CD4-positive, alpha-beta T cell treated with Interleukin-15 for 4 hours (primary cell): ENCODE measurements at regions not wholly inside any gene's neighbourhood (a gene's known extent, or its start where the extent isn't known, plus 50 kb on each side); places are given as distances from the start of the nearest gene placed in this dataset.
"Not testable (repeated sequence)": the region's sequence is repeated elsewhere in the genome, so short reads cannot be mapped to it uniquely, and the experiment has no call there.

Experiments used
- DNase-seq: peaks from one replicate; pipeline ENCODE4 v3.0.0-alpha.2; 2020; ENCODE audit warnings: low spot score

DNA sequence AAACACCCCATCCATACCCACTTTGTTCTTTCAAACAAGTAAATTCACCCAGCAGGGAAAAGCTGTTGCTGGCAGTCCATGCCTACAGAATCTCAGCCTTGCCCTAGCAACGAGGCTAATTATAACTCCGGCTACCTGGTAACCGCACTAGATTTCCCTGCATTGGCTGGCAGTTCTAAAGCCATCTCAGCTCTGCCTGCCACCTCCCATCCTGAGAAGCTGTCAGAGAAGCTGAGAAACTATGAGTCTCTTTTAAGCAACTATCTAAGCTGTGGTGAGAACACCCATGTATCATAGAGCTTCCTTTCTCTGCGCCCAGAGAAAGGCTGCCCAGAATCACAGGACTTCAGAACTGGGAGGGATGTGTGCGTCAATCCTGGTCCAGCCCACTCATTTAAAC is 126.5 kb upstream of the NBPF9 start:
- DNase-seq, result not testable (repeated sequence)

DNA sequence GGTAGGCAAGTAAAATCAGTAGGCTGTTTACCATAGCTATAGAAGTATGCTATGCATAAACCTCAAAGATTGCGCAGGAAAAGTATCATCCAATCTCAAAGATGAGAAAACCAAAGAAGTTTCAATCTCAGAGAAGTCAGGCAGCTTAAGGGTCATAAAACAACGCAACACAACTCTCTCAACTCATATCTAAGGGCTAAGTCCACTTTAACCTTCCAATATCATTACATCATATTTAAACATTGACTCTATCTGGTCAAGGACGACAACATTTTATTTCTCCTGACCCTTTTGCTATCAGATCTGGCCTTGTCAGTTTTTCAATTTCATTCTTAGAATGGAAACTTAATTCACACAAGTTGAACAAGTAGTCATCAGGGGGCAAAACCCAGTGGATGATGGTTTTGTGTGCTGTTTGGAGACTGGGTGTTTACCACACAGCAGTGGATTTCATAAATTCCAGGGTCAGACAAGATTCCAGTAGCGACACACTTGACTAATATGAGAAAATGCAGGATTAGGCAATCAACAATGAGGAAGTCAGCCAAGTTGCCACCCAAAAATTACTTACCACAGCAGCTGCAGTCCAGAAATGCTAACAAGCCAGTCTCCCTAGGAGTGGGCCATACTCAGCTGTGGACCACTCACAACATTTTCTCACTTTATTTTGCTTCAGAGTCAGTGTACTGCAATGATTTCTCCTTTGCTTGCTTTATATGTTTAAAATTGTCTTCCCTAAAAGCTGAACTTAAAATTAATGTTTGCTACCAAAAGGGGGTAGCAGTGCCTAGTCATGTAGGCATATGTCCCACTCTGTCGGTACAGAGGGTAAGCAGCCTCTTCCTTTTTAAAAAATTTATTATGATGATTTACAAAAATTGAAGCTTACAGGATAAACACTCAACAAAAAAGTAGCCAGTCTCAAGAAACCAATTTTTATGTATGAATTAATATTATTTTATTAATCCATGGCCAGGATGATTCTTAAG is 131.9 kb upstream of the NBPF9 start:
- DNase-seq, result not testable (repeated sequence)

DNA sequence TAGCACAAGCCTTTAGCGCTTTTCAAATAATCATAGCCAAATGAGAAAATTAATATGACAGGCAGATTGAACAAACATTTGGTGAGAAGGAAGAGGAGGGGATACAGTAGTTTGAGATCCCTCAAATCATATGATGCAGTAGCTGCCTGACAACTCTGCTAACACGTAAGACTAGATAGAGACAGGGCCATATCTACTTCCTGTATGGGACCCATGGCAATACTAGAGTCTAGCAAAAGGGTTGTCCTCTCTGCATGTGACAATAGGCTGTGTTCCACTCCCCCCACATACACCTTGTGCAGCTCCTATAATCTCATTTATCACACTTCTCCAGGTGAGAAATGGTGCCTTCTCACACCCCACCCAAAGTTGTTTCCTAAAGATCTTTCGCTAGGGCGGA is 134.2 kb upstream of the NBPF9 start:
- DNase-seq, result not testable (repeated sequence)

DNA sequence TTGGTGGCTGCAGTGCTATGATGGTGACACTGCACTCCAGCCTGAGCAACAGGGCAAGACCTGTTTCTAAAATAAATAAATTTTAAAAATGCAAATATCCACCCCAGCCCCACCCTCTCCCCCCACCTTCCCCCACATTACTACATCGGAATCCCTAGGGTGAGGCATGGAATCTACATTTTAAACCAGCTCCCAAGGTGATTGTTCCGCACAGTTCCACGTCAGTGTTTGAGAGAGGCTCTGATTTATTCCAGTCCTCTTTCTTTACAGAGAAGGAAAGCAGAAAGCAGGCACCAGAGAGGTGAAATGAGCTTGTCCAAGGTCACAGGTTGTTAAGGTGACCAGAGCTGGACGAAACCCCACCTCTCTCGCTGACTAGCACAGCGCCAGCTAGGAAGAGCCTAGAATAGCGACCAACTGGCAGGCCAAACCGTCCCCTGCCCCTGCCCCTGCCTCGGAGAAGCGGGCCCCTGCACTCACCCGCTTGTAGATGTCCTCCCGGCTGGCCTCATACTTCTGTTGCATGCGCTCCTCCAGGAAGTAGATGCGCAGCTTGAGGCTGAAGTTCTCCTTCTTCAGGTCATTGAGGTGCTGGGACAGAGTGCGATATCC is 136.7 kb upstream of the NBPF9 start:
- not testable (repeated sequence) for DNase-seq

DNA sequence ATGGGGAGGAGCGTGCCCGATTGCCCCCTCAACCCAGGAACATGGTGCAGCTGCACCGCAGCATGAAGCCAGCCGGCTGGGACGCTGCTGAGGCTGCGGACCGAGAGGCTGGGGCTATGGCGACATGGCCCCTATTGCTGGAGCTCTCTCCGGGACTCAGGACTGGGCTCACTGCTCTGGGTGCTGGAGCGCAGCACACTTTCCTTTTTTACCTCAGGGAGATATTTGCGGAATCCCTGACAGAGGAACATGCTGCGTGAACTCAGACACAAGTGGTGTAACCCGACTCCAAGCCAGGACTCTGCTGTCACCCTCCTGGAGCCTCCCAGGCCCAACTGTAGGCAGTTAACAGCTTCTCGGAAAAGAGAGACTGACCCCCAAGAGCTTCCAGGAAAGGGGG is 137.2 kb upstream of the NBPF9 start:
- not testable (repeated sequence) for DNase-seq

DNA sequence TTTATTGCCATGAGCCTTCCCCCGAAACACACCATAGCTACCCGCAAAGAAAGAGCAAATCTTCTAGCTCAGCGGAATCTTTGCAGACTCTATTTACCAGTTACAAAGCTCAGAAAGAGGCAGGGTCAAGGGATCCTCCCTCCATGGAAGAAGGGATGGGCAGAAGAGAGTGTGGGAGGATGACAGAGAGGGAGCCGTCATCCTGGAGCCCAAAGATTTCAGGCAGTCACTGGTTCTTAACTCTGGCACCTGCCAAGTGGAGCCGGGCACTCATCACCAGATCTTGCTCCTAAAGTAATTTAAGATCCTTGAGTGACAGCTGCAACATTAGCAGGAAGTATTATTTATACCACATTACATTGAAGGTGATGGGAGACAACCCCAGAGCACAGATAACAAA is 137.9 kb upstream of the NBPF9 start:
- DNase-seq, result not testable (repeated sequence)

DNA sequence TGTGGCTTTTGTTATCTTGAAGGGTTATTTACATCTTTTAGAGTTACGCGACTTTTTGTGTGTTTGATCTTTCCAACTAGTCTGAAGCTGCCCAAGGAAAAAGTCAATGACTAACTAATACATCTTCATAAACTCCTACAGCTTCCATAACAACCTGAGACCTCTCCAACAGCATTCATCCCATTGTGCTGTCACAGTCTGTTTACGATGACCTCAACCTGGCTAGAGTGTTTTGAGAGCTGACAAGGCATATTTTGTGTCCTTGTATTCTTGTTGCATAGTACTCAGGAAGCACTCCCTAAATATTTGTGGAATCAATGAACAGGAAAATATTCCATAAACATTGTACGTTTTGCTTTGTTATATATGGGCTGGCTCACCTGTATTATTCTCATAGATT is 140.2 kb upstream of the NBPF9 start:
- not testable (repeated sequence) for DNase-seq

DNA sequence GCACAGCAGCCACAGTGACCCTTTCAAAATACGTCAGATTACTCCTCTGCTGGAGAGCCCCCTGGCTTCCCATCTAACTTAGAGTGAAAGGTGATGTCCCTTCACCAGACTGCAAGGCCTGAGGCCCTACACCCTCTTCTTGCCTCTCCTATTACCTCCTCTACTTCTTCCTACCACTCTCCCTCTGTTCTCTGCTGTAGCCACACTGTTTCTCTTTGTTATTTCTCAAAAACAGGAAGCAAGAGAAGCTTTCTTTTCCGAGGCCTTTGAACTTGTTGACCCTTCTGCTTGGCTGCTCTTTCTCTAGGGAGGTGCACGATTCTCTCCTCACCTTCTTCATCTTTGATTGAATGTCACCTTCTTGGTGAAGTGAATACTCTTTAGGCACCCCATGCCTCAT is 141.3 kb upstream of the NBPF9 start:
- DNase-seq, result not testable (repeated sequence)

DNA sequence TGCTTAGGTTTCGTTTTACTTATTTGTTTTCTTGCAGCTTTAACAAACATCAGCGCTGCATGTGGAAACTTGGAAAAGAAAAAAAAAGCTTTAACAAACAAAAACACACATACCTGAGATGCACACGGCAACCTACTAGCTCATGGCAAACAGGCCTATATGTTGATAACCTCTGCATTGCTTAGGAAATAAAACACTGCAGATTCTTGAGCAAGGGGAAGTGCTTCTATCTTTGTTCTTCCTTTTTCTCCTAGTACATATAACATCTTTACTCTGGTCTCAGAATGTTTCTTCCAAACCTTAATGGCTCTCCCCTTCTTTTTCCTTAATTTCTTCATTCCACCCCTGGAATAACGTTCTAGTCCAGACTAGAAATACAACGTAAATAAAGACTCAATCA is 142.9 kb upstream of the NBPF9 start:
- not testable (repeated sequence) for DNase-seq

DNA sequence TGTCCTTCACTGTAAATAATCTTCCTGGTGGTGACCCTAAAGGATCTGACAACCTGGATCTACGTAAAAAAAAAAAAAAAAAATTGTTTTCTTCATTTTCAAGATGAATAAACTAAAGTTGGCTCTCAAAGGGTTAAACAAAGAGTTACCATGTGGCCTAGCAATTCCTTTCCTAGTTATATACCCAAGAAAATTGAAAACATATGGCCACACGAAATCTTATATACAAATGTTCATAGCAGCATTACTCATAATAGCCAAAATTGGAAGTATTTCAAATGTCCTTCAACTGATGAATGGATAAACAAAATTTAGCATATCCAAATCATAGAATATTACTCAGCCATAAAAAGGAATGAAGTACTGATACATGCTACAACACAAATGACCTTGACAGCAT is 145.3 kb upstream of the NBPF9 start:
- not testable (repeated sequence) for DNase-seq

DNA sequence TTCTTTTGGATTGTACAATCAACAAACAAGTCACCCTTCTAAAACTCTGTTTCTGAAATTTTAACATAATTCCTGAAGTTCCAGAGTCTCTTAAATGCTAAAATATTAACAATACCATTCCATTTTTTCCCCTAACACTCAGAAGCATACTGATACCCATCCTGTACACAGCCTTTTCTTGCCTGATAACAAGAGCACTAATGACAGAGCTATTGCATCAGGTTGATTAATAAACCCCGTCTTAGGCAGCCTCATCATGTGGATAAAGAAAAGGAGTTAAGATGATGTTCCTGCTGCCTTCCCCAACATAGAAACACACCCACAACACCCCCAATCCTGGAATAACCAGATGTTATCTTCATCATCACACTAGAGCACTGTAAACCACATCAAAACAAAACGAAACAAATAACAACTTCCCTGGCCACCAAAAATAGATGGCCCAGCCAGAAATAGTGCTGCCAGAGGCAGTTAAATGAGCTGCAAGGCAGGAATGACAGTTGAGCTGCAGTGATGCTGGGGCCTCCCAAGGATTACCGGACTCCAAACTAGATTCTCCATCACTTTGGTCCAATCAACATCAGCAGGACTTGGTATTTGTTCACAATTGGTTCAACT is 146.6 kb upstream of the NBPF9 start:
- DNase-seq, result not testable (repeated sequence)

DNA sequence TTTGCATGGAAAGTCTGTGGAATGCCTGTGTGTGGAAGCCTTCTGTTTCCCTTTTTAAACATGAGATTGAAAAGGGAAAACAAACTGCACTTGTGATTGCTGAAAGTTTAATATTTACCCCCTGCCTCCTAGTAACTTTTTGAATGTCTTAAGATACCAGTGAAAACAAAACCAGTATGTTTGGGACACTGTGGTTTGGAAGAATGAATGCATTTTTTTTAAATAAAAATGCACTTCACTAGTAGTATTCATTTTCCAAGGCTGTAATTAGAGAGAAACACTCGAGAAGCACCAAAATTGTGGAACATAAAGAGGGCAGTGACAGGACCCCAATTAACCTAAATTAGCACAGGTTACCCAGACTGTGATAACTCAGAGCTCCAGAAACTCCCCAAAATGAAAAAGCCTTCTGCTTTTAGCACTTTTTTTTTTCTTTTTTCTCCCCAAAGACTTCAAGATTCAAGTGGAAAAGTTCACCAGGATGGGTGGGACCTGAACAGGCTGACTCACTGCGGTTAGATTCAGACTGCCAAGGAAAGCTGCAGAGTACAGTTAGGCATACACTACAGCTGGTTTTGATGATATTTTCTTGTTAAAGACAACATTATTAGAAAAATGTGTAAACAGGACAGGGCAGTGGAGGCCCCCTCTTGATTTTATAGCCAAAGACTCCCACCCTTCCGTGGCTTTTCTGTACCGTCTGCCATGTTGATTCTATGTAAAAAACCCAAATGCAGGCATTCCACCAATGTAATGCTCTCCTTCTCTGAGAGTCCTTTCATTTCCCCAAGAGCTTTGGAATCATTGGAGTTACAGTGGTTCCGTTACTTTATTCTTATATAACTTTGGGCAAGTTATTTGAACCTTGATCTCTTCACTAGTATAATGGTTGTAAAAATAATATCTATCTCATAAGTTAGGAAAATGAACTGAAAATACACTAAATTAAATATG is 151.8 kb upstream of the NBPF9 start:
- not testable (repeated sequence) for DNase-seq

DNA sequence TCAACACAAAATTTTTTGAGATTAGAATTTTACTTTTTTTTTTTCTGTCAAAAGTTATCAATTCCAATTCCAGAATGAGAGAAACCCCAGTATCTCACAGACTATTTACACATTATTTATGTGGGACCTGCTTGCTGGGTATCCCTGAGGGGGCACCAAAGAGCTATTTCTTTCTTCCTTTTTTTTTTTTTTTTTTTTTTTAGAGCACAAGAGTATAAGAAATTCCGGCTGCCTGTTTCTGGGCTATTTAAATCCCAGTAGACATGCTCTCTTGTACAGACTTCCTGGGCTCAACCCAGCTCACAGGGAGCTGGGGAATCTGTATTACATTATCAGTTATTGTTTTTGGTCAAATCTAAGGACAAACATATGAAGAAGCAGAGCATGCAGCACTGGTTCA is 156.9 kb upstream of the NBPF9 start:
- not testable (repeated sequence) for DNase-seq

DNA sequence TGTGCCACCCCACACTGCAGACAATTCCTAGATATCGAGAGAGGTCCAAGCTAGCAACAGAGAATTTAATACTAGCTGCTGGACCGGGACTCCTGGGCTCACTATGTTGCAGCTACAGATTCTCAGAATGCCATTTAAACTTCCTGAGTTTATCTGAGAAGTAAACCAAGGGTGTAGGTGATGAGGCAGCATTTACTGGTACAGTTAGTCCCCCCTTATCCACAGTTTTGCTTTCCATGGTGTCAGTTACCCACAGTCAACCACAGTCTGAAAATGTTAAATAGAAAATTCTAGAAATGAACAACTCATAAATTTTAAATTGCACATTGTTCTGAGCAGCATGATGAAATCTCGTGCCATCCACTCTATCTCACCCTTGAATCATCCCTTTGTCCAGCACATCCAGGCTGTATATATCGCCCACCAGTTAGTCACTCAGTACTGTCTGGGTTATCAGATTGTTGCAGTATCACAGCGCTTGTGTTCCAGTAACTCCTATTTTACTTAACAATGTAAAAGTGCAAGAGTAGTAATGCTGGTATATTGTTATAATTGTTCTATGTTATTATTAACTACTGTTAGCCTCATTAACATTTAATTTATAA is 157.5 kb upstream of the NBPF9 start:
- not testable (repeated sequence) for DNase-seq

DNA sequence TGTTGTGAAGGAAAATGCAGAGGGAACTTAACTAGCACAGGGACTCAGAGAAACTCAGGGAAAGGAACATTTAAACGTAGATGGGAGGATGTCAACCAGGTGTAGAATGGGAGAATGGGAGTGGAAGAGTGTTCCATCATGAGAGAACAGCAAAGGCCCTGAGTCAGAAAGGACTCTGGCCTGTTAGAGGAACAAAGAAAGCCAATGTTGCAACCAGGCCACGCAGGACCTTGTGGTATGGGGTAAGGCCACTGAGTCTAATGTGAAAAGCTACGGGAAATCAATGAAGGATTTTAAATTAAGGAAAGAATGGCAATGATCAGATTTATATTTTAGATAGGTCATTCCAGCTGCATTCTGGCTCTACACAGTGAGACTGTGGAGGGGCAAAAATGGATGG is 163.9 kb upstream of the NBPF9 start:
- not testable (repeated sequence) for DNase-seq

DNA sequence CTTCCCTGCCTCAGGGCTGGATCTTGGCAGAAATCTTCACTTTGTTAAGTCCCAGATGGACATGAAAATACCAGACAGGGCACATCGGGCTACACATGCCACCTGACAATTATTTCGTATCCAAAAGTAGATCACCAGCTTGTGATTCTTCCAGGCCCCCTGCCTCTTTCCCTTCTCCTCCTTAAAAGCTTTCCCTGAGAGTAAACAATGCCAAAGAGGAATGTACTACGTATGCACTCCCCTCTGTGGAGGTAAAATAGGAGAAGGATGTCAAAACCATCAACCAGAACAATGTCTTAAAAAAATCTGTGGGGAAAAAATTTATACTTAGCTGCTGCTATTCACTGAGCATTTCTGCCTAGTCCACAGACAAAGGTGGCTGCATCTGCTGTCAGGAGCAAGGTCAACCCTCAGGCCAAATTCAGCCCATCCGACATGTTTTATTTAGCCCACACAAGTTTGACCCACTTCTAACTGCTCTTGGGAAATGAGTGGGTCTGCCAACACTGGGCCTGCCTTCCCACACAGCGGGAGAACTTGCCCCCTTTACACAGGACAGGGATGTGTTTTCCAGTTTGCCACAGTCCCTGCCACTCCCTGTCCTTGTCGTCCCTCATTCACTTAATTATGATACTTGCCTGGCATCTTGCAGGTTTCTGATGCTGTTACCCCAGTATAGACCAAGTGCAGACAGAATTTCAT is 165.8 kb upstream of the NBPF9 start:
- not testable (repeated sequence) for DNase-seq

DNA sequence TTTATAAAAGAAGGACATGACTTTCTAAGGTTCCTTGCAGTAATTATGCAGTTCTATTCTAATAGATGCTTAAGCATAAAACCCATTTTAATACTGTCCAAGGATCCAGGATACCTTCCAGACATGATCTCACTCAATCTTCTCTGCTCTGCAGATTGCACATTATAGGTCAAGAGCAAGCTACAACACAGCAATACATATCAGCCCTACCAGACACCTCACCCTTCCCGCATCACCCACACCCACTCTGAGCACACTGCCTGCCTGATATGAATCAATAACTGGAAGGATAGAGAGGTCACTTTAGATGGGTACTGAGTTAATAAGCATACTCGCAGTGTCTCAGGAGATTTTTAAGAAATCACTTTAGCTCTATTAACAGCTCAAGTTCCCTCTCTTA is 166.5 kb upstream of the NBPF9 start:
- DNase-seq, result not testable (repeated sequence)

DNA sequence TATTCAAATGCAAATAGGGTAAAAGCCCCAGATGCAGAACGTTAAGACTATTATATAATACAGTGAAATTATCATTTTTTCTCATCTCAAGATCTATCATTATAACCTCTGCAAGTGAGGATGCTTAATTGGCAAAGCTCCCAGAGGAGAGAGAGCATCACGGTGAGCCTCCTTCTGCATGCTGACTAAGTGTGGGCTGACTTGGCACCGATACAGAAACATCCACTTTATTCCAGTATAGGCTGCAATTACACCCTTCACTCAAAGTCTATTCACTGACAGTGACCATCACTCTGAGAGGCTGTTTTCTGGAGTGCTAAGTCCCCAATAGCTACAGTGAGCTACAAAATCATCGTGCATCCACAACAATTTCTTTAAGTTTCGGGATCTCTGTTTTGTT is 171.1 kb upstream of the NBPF9 start:
- DNase-seq, result not testable (repeated sequence)

DNA sequence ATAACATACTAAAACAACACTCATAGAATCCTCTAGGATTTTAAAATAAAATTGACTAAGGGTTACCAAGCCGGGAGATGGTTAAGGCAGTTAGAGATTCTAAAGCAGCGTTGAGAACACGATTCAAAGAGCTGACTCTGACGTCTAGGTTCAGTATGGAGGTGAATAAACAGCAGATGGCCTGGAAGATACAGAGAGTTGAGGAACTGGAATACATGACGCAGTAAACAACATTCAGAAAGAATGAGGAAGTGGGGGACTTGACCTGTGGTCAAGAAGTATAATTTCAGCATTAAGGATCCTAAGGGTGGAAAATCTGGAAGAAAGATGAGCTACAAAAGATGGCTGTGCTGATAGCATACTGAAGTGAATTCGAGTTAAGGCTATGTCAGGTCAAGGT is 172.5 kb upstream of the NBPF9 start:
- DNase-seq, result not testable (repeated sequence)

DNA sequence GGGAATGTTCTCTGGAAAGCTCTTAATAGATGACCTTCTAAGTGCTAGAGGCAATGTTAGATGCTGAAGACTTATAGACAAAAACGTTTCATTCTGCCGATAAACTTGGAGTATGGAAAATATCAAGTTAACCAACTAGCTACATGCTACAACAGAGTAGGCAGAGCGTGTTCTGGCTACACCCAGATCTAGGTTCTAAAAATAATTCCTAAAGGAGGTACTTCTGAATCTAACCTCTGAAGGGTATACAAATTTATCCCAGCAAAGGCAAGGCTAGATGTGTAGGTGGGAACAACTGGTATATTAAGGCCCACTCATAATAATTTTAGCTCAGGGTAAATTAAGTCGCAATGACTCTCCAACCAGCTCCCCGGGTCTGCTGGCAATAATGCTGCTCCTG is 173.1 kb upstream of the NBPF9 start:
- DNase-seq, result not testable (repeated sequence)
